Gastrocnemius medialis (tissue), 4 donors: ENCODE measurements at regions not wholly inside any gene's neighbourhood (a gene's known extent, or its start where the extent isn't known, plus 50 kb on each side); places are given as distances from the start of the nearest gene placed in this dataset.

Experiments used
- POLR2A ChIP-seq, 2 donors: fragments of 450-650 bp; IDR thresholded peaks; one replicate each; pipeline ENCODE4 v1.6.1; 2017; ENCODE audit warnings: antibody characterized with exemption in 2 of 2, mild to moderate bottlenecking in 2 of 2, moderate library complexity in 2 of 2
- TF ChIP-seq, protein P1 (sequence below), 5 experiments: fragments of 450-650 bp in 3 of 5; fragments of 200-600 bp in 2 of 5; sonication (generic) in 2 of 5; IDR thresholded peaks in 4 of 5; conservative IDR thresholded peaks in 1 of 5; 1 replicate in 4 of 5; 2 replicates in 1 of 5; pipeline ENCODE4 v1.5.1; 2016 to 2019; ENCODE audit warnings: antibody characterized with exemption in 5 of 5, mild to moderate bottlenecking in 3 of 5, moderate library complexity in 3 of 5

DNA sequence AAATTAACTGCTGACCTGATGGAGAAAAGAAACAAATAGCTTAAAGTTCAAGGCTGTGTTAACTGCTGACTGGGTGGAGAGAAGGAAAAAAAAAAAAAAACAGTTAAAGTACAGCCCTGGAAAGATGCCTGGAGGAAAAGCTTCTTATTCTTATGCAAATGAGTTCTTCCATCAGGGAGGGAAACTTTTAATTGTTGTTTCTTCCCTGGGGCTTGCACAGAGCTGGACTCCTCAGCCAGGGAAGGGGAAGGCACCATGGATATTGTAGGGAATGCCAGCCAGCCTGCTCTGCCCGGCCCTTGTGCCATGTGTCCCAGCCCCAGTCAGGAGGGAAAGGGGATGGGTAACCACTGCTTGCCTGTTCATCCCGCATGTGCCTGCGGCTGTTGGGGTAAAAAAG lies 833.1 kb upstream of the CRIM1 start:
- TF ChIP-seq POLR2A (IDR thresholded peaks at IDR 0.05) = no peak
- TF ChIP-seq, protein P1, sequence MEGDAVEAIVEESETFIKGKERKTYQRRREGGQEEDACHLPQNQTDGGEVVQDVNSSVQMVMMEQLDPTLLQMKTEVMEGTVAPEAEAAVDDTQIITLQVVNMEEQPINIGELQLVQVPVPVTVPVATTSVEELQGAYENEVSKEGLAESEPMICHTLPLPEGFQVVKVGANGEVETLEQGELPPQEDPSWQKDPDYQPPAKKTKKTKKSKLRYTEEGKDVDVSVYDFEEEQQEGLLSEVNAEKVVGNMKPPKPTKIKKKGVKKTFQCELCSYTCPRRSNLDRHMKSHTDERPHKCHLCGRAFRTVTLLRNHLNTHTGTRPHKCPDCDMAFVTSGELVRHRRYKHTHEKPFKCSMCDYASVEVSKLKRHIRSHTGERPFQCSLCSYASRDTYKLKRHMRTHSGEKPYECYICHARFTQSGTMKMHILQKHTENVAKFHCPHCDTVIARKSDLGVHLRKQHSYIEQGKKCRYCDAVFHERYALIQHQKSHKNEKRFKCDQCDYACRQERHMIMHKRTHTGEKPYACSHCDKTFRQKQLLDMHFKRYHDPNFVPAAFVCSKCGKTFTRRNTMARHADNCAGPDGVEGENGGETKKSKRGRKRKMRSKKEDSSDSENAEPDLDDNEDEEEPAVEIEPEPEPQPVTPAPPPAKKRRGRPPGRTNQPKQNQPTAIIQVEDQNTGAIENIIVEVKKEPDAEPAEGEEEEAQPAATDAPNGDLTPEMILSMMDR (IDR thresholded peaks at IDR 0.05 in 4 of 5, conservative IDR thresholded peaks at IDR 0.05 in 1 of 5) = no peak
